GM18505 (cell line): ENCODE measurements at regions not wholly inside any gene's neighbourhood (a gene's known extent, or its start where the extent isn't known, plus 50 kb on each side); places are given as distances from the start of the nearest gene placed in this dataset.
"Not testable (repeated sequence)": the region's sequence is repeated elsewhere in the genome, so short reads cannot be mapped to it uniquely, and the experiment has no call there.

Experiments
- ATAC-seq: cut with Tn5 transposase; IDR thresholded peaks from one replicate; pipeline ENCODE4 v1.9.1; 2021; ENCODE audit not compliant: unreplicated experiment
- POLR2A ChIP-seq: IDR thresholded peaks from 4 replicates; pipeline ENCODE4 v1.6.1; 2011; ENCODE audit warnings: borderline replicate concordance; ENCODE audit not compliant: insufficient read depth, insufficient read length; ENCODE audit errors: extremely low read depth

GRCh38 chr7:51369746-51370145, 53.1 kb upstream of the COBL start:
- ATAC-seq: no peak
- TF ChIP-seq POLR2A: no peak

GRCh38 chr7:51369228-51369627, 52.6 kb upstream of the COBL start:
- ATAC-seq: not testable (repeated sequence)

- no peak for ATAC-seq
Observed at GRCh38 chr7:51368334-51368733, 51.7 kb upstream of the COBL start.

GRCh38 chr7:51367614-51367968, 51.0 kb upstream of the COBL start:
- no peak for TF ChIP-seq POLR2A
- ATAC-seq: no peak

More at GRCh38 chr7:51368334-51368733, 51.7 kb upstream of the COBL start:
- no peak for TF ChIP-seq POLR2A

- ATAC-seq: peak; percentile 82
- no peak for TF ChIP-seq POLR2A
Observed at GRCh38 chr7:51366930-51367613, 50.5 kb upstream of the COBL start.
